Left lobe of liver (tissue), 2 donors: ENCODE measurements at regions not wholly inside any gene's neighbourhood (a gene's known extent, or its start where the extent isn't known, plus 50 kb on each side); places are given as distances from the start of the nearest gene placed in this dataset.
A peak's percentile ranks its signal among the peaks of the same experiment; 100 is the strongest.

Experiments
- ATAC-seq: fragments of 200-7000 bp; cut with Tn5 transposase; one replicate; pipeline ENCODE4 v1.9.1; 2020; ENCODE audit warnings: mild to moderate bottlenecking, moderate library complexity
- DNase-seq: peaks from one replicate; pipeline ENCODE4 v3.0.0-alpha.2; 2020; ENCODE audit warnings: low spot score
- donor health status: DM: no; HTN: no; CAD: no; lungs with moderate emphysema.
- donor health status: DM: no; HTN: yes; CAD: no.

DNA sequence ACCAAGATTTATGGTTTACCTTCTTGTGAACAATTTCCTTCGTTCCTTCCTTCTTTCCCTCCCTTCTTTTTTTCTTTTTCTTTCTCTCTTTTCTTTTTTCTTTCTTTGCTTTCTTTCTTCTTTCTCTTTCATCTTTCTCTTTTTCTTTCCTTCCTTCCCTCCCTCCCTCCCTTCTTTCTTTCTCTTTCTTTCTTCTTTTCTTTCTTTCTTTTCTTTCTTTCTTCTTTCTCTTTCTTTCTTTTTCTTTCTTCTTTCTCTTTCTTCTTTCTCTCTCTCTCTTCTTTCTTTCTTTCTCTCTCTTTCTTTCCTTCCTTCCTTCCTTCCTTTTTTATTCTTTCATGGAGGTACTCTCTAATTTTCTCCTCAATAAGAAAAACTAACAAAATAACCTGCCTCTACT, 462.1 kb upstream of the ATP2B1 start:
- no peak for DNase-seq
- no peak for ATAC-seq

DNA sequence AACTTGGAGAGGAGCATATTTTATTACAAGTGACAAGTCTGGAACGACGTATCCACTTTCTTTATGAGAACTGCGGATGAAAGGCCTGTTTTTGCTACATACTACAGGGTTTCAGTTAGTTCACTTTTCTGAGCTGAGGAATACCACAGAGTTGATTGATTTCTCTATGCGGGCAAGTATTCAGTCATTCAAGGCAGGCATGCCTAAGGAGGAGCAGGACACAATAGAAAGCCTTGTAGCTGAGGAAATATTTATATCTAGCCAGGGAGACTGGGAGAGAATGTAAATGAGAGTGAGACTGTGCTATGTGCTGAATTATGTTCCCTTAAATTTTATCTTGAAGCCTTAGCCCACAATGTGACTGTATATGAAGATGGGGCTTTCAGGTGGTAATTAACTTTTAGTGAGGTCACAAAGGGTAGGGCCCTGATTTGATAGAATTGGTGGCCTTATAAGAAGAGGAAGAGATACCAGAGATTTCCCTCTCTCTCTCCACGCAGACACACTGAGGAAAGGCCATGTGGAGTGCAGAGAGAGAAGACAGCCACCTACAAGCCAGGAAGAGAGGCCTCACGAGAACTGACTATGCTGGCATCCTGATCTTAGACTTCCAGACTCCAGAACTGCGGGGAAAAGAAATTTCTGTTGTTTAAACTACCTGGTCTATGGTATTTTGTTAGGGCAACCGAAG, 459.0 kb upstream of the ATP2B1 start:
- no peak for ATAC-seq
- no peak for DNase-seq

DNA sequence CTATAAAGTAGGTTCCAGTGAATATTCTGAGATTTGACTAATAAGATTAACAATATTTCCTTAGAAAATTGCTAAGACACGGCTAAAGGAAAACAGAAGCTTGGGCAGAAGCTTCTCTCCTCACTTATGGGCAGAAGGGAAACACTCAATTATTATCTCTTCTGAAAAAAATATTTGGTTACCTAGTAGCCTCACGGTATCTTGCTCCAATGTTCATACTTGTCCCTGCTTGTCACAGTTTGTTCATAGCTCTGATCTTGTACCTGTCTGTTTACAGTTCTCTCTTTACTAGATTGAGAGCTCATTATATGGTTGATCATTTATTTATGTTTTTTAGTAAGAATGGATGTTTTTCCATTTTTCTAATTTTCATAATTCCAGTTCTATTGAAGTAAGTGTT, 458.0 kb upstream of the ATP2B1 start:
- DNase-seq (no peak), ATAC-seq (no peak)

DNA sequence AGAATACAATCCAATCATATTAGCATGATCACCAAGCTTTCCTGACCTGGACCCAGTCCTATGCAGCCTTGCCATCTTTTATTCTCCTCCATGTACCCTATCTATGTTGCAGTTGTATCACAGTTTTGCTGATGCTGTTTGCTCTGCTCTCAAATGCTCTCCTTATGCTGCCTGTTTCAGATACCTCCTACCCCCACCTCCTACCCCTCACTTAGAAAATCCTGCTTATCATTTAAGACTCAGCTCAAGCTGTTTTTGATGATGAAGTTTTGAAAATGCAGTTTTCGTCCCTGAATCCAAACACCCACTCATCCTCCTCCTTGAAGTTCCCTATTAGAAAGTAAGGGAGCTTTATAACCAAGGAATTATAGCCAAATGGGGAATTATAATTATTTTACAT, 457.4 kb upstream of the ATP2B1 start:
- DNase-seq (no peak), ATAC-seq (no peak)

DNA sequence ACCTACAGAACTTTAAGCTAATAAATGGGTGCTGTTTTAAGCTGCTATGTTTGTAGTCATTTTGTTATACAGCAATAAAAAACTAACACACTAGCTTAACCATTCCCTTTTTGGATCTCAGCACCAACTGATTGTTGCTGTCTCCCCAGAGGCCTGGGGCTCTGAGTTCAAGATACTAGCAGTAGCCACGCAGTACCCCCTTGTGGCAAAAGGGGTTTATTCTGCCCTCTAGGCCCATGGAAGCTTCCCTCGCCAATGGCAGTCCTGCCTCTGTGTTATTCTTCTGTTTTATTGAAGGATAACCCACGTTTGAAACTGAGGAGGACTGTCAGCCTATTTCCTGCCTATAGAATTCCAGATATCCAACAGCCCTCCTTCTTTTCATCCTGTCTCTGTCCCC, 455.3 kb upstream of the ATP2B1 start:
- no peak for DNase-seq
- no peak for ATAC-seq

DNA sequence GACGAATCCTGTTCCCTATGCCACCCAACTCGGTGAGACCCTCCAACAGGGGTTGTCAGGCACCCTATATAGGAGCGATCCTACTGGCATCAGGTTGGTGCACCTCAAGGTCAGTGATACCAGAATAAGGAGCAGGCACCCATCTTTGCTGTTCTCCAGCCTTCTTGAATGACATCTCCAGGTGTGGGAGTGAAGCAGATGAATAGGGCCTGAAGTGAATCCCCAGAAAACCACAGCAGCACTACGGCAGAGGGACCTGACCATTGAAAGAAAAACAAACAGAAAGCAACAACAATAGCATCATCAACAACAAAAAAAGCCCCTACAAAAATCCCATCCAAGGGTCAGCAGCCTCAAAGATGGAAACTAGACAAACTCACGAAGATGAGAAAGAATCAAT, 445.2 kb upstream of the ATP2B1 start:
- DNase-seq: no peak
- ATAC-seq: no peak

DNA sequence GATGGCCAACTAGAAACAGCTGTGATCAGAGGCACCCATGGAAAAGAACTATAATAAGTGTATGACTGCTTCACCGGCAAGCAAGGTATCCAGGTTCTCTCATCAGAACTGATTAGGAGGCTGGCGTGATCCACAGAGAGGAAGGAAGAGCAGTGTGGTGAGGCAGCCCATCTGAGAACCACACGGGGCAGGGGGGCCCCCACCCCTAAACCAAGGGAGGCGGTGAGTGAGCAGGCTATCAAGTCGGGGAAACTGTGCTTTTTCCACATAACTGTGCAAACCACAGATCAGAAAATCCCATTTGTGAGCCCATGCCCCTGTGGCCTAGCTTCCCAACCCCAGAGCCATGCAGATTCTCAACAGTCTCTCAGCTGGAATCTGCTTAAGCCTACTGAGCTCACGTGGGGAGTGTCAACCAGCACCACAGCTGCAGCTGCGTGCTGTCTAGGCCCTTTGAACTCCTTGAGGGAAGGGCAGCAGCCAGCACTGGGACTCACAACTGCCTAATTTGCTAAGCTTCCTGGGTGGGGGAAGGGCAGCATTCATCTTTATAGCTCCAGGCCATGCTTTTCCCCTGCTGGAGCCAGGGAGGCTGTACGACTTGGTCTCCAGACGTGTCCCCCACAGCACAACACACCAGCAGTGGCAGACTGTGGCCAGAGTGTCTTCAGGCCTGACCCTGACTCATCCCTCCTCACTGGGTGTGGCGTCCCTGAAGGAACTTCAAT, 444.4 kb upstream of the ATP2B1 start:
- ATAC-seq: no peak

DNA sequence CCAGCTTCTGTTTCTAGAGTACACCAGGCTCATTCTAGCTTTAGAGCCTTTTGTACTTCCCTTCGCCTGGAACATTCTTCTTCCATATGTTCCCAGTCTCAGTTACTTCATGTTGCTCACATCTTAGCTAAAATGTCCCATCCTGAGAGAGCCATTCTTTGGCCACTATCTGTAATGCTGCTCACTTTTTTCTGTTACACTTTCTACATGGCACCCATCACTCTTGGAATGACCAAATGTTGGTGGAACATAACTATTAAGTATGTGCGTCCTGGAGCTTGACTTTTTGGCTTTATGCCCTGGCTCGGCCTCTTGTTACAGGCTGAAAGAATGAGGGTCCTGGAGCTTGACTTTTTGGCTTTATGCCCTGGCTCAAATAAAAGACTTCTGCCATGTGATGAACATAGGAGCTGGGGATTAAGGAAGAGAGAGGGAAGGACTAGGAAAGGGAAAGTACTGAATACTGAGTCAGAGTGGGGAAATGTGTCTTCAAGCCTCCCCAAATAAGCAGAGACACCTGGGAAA, 442.9 kb upstream of the ATP2B1 start:
- no peak for DNase-seq
- no peak for ATAC-seq

More for the DNA sequence above, 444.4 kb upstream of the ATP2B1 start:
- no peak for DNase-seq

DNA sequence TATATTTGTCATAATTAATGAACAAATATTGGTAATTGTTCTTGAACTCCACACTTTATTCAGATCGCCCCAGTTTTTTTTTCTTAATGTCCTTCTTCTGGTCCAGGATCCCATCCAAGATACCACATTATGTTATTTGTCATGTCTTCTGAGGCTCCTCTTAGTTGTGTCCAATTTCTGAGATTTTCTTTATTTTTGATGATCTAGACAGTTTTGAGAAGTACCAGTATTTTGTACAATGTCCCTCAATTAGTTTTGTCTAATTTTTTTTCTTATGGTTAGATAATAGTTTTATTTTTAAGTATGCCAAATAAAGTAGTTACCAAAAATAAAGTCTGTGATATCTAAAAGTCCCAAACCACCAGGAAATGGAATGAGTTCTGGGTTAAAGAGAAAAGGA, 440.8 kb upstream of the ATP2B1 start:
- DNase-seq: no peak
- no peak for ATAC-seq

DNA sequence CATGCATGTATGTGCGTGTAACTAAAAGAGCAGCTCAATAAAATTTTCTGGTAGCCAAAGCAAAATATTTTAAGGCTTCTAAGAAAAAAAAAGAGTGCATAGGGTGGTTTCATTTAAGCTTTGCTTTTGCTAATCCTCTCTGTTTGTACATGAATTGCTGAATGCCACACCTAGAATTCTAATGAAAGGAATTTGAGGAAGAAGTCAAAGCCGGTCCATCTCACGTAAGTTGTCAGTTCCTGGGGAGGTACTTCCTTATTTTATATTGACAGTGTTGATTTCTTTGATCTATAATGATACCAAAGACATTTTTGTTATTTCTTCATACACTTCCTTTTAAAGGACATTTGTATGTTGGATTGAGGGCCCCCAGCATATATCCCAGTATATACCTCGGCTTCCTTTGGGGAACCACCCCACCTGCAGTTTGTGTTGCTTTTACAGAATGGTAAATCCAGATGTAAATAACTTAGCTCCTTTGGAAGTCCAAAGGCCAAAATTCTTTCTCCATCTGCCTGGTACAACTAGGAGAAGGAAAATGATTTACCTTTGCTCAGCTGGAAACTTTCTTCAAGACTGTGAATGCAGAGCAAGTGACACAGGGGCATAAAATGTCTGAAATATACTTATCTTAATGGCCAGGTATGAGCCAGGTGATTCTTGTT, 420.9 kb upstream of the ATP2B1 start:
- ATAC-seq (no peak), DNase-seq (no peak)

DNA sequence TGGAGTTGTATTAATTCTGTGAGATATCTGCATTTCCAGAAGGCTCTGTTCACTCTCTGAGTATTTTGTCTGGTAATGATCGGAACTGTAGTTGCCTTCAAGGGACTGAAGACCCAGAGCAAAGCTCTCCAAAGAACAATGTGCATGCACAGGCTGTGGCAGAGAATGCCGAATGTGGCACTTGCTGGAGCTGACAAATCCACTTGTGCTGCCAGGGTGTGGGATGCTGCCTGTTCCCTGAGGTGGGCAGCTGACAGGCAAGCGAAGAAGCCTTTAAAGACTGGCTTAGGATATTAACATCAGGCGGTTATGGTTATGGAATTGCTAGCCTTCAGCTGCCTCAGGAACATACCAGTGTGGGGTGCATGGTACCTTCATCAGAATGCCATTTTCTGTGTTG, 419.9 kb upstream of the ATP2B1 start:
- ATAC-seq (no peak), DNase-seq (no peak)

DNA sequence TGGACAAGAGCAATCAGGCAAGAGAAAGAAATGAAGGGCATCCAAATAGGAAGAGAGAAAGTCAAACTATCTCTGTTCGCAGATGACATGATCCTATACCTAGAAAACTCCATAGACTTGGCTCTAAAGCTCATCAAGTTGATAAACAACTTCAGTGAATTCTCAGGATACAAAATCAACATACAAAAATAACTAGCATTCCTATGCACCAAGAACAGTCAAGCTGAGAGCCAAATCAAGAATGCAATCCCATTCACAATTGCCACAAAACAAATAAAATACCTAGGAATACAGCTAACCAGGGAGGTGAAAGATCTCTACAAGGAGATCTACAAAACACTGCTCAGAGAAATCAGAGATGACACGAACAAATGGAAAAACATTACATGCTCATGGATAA, 417.5 kb upstream of the ATP2B1 start:
- no peak for DNase-seq
- no peak for ATAC-seq

DNA sequence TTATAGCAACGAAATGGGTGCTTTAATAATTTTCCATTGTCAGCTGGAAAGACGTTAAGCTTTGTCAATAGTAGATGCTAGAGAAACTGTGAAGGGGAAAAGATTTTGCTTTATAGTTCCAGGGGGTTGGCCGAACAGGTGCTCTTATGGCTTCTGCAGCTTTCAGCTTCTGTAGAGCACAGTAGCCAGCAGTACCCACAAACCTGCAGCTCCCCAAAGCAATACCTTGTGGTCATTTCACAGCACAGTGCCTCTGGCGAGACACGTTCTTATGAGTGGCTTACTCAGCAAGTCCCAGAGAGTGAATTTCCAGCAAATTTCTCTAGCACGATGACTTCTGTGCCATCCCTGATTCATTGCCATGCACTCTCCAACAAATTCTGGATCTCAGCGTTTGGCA, 416.3 kb upstream of the ATP2B1 start:
- ATAC-seq (no peak), DNase-seq (no peak)

DNA sequence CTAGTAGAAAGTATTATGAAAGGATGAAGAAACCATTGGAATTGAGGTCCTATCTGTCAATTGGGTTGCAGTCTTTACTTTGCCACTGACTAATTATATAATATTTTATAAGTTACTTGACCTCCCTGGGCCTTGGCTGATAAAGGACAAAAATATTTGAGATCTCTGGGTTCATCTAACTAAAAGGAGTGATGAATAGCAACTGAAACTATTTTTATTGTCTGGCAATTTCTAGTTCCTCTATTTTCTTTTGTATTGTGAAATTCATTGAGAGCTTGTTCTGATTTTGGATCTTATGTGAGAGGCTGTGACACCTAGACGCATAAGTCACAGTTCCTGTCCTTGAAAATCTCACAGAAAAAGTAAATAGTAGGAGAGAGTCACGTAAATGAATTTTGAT, 415.7 kb upstream of the ATP2B1 start:
- no peak for DNase-seq
- no peak for ATAC-seq

DNA sequence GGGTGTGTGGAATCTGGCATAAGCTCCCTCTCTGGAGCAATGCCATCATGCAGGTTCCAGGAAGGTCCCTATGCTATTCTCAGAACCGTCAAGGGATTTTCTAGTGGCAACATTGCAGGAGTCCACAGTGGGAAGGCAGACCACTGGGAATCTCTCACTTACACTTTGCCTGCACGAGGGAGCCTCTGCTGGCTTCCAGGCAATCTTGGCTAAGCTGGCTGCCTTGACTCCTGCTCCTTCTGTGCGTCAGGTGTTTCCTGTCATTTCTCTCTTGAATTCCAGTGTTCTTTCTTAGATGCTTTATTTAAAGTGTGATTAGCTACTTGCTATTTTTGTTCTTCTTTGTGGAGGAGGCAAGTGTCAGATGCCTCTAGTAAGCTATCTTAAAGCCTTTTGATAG, 414.0 kb upstream of the ATP2B1 start:
- ATAC-seq: no peak
- no peak for DNase-seq

DNA sequence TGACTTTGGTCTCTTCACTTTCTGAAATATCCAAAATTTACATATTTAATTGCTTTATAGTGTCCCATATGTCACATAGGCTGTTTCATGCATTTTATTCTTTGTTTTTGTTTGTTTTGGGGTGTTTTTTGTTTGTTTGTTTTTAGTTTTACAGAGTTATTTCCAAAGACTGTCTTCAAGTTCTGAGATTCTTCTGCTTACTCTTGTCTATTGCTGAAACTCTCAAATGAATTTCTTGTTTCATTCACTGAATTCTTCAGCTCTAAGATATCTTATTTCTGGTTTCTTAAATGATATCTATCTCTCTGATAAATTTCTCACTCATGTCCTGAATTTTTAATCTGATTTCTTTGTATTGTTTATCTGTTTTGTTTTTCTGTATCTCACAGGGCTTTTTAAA, 412.0 kb upstream of the ATP2B1 start:
- no peak for ATAC-seq

DNA sequence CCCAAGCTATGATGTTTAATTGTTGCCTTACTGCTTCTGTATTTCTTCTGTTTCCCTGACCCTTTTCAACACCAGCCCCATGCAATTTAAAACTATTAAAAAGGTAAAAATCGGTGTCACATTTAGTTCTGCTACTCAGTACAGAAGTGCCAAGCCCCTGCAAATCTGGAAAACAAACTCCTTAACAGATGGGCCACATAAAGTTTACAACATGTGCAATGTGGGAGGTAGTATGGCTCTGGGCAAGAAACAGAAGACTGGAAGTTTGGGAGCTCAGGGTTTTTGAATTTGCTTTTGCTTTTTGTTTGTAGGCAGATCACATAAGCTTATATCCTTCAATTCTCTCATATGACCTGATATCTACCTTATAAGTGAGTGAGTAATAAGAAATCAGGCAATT, 404.0 kb upstream of the ATP2B1 start:
- DNase-seq (no peak), ATAC-seq (no peak)

More for the DNA sequence above, 412.0 kb upstream of the ATP2B1 start:
- no peak for DNase-seq

DNA sequence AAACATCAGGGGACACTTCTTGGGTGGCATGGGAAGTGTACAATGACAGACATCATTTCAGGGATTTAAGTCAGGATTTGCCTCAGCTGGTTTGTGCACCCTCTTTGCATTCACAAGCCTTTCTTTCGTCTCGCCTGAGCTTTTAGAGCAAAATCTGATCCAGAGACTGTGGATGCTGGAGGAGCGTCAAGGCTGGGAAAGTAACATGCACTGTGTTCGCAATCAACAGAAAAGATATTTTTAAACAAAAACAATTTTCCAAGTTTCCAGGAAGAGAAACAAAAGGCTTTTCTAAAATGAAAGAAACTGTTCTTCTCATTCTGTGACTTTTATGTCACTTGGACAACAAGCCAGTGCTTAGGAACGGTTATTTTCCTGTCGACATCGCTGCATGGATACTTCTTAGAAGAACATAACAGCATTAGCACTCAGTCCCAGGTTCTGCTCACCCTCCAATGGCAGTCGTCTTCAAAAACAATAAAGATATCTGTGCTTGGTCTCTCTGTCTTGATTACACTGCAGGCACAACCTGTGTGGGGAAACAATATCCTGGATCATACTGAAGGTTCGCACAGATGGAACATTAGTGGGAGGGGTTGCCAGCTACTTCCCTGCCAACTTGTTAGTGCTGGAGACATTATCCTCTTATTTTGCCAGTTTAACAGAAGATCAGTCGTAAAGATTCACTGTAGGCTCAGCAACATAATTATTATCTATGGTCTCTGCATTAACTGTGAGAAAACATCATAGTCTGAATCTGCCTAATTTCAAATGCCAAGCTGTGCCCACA, 403.3 kb upstream of the ATP2B1 start:
- no peak for DNase-seq

DNA sequence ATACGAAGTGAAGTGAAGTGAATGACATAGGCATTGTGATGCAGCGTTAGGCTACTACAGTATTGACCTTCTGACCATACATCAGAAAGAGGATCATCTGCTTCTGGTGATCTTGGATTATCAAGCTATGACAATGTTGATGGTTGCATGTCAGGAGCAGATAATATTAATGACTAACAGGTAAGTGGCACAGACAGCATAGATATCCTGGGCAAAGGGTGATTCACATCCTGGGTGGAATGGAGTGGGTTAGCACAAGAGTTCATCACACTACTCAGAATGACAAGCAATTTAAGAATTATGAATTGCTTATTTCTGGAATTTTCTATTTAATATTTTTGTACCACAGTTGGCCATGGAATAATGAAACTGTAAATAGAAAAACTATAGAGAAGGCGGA, 397.9 kb upstream of the ATP2B1 start:
- DNase-seq: no peak
- no peak for ATAC-seq

More for the DNA sequence above, 403.3 kb upstream of the ATP2B1 start:
- ATAC-seq: no peak

DNA sequence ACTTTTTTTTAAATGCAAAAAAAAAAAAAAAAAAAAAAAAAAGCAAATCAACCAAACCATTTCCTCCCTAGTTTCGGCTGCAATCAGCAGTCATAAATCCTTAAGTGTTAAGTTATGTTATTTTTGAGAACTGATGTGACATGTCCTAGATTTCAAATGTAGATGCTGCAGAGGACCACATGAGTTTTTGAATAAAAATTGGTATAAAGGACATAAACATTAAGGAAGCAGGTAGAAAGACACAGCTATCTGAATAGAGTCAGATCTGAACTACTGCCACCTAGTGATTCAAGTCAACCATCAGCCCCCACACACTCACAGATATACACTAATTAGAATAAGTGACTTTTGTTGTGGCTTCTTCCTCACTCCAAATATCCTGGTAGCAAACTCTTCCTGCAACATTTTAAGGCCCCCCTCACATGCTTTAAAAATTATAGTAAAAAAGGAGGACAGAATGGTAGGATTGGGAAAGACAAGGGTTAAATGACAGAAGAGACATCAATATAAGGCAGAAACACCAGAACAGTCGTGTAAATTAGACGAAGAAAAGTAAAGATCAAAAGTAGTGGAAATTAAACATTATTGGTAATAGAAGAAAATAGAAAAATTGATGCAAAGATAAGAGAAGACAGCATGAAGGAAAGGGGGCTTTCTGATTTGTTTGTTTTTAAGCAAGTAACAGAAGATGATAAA, 394.5 kb upstream of the ATP2B1 start:
- DNase-seq (no peak), ATAC-seq (peak; percentile 79)

DNA sequence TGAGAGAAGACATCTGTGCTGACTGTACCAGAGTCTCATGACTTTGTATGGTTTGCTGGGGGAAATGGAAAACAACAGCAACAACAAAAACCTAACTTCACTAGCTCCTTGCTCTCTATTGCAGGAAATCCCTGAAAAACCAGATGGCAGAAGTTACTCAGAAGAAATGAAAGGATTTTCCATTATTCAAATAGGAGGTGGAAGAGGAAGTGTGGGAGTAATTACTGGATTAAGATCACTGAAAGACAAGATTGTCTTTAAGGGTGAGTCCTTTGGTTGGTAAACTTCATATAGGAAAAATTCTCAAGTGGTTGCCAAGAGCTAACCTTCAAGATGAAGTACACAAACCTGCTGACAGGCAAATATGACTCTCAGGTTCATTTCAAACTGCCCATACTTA, 391.9 kb upstream of the ATP2B1 start:
- DNase-seq (no peak), ATAC-seq (no peak)
